GM12892 (cell line): ENCODE measurements at regions not wholly inside any gene's neighbourhood (a gene's known extent, or its start where the extent isn't known, plus 50 kb on each side); places are given as distances from the start of the nearest gene placed in this dataset.

Source experiments
- POLR2A ChIP-seq: IDR thresholded peaks from 2 replicates; pipeline ENCODE4 v1.6.1; 2011; ENCODE audit warnings: low read depth, low read length, control low read depth
- POLR2AphosphoS5 ChIP-seq: IDR thresholded peaks from 2 replicates; pipeline ENCODE4 v1.6.1; 2011; ENCODE audit warnings: low read depth, low read length, control low read depth
- TAF1 ChIP-seq: IDR thresholded peaks from 2 replicates; pipeline ENCODE4 v1.6.1; 2011; ENCODE audit warnings: low read depth, mild to moderate bottlenecking, control low read depth, low read length, borderline replicate concordance

DNA sequence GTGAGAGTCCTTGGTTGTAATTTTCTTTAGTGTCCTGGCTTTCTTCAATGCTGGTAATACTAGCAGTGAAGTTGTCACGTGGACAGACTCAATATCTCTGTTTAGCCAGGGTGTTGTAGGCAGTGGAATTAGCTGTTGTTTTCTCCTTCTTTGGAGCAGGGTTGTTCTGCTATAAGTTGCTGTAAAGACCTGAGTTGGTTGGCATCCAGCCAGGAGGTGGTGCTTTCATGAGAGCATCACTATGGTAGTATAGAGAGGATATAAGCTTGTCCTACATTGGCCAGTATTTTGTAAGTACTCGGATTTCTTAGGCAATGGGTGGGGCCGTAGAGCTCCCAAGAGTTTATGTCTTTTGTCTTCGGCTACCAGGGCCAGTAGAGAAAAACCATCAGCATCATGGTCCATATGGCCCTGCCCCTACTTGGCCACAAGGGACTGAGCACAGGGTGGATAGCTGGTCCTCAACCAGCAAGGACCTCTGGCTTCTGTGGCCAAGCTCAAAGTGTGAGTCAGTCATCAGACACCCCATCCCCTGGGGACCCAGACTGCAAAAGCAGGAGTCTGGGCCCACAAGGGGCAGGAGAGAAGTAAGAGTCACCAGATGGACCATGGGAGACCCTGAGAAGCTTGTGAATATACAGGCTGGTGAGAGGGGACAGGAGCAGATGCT lies 127.9 kb upstream of the NXT1 start:
- TF ChIP-seq POLR2A (no peak), TAF1 (no peak), POLR2AphosphoS5 (no peak)
